HG02884 (cell line): ENCODE measurements at regions not wholly inside any gene's neighbourhood (a gene's known extent, or its start where the extent isn't known, plus 50 kb on each side); places are given as distances from the start of the nearest gene placed in this dataset.

Experiments
- ATAC-seq: cut with Tn5 transposase; IDR thresholded peaks from one replicate; pipeline ENCODE4 v1.9.1; 2021; ENCODE audit warnings: mild to moderate bottlenecking, moderate library complexity; ENCODE audit not compliant: unreplicated experiment

DNA sequence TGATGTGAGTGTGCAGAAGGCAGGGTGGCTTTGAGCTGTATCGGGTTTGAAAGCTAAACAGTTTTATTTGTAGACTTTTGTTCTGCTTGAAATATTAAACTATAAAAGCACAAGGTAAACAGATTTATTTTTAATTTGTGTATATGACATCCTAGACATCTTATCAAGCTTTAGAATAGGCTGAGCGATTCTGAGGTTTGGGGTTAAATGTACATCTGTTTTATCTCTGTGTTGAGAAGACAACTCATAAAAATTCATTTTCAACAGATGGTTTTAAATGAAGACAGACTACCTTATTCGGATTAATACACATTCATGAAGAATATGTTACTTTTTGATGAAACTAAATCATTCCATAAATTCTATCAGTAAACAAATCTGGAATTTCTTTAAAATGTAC is 368.8 kb downstream of the RPRM start:
- no peak for ATAC-seq

DNA sequence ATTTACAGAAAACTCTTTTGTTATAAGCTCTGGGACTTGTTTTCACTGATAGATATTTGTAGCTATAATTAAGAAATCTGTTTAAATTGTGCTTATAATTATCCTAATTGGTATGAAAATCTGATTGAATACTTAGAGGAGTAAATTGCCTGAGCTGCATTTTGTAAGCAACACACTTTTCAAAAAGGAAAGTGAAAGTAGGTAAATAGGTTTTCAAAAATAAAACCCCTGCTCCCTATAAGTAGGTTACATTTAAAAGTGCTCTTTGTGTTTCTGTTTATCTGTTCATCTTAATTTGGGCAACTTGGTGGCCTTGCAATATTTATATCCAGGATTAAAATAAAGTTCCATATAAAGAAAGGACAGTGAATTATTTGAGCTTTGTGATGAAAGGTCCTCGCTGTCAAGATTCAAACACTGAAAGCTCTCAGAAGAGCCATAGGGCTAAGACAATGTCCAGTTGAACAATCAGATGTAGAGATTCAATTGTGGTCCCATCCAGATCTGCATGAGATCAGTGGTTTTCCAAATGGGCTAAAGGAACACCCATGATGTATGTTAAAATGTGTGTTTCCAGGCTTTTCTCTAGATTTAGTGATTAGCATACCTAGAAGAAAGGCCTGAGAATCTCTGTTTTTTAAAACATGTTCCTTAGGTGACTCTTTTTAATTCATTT is 371.6 kb downstream of the RPRM start:
- peak; percentile 44 for ATAC-seq

DNA sequence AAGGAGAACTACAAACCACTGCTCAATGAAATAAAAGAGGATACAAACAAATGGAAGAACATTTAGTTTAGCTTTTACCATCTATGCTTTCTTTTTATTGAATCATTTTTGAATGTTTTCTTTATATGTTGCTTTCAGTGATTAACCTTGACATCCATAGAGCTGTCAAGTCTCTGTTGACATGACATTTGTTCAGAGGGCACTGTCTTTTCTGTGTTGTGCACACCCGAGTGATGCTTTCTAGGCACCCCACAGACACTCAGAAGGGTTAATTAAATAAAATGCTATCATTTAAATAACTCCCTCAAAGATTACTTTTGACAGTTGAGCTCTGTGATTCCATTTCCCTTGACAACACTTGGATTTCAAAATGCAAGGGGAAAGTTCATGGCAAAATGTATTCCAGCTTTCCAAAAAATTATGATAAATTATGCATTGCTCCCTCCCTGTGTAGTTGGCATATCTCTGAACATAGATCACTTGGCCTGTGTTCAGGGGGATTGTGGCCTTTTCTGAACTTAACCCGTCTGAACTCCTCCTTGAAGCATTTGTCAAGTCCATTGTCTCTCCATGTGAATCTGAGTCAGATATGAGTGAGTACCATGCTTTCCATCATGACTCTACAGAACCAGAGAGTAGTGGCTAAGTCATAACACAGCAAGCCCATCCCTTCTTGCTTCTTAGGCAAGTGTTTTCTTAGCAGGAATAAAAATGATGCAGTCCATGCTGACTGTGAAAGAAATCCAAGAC is 372.6 kb downstream of the RPRM start:
- no peak for ATAC-seq

DNA sequence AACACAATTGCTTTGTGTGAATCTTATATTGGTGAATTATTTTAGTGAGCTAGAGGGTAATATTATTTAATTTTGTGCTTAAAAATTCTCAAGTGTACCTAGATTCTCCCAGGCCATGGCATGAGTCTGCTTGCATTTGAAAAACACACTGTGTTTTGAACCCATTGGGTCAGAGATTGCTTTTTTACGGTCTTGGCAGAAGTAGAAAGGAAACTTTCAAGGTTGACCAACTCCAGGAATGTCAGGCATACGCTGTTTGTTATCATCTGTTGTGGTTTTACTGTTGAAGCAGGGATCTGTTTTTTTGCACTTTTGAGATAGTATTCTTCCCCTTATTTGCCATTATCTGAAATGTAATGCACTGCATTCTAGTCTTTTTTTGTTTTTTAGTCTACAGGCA is 377.4 kb downstream of the RPRM start:
- ATAC-seq: no peak

DNA sequence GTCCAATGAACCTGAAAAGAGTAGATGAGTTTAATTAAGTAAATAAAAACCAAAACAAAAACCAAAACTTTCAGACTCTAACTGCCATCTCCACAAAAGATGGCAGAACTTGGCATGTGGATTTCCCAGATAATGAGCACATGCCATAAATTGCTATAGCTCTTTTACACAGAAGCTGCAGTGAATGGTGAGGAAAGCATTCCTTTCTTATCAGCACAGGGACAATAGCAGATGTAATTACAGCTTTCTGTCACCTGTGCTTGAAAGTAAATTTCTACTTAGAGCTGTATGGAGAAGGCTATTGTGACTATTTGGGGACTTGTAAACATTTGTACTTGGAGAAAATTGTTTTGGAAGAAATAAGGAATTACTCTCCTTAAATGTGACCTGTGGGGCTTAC is 378.4 kb downstream of the RPRM start:
- no peak for ATAC-seq

DNA sequence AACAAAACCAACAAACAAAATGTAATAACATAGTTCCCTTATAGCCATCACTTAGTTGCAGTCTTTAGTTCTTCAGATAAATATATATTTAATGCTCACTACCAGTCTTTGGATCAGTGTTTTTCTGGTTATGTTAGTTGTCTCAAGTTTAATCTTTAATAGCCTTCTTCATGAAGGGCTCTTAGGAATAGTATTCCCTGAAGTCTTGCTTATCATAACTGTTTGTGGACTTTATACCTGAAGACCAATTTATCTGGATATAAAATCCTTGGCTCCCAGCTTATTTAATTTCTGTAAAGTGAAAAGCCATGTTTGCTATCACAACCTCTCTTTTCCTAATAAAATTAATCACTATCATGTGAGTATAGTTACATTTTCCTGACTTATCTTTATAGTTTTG is 379.7 kb downstream of the ARL6IP6 start:
- no peak for ATAC-seq

DNA sequence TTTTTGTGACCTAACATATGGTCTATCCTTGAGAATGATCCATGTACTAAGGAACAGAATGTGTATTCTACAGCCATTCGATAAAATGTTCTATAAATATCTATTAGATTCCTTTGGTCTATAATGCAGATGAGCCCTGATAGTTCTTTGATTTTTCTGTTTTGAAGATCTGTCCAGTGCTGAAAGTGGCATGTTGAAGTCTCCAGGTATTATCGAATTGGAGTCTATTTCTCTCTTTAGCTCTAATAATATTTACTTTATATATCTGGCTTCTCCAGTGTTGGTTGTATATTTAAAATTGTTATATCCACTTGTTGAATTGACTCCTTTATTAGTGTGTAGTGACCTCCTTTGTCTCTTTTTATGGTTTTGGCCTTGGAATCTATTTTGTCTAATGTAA is 377.9 kb downstream of the ARL6IP6 start:
- no peak for ATAC-seq

DNA sequence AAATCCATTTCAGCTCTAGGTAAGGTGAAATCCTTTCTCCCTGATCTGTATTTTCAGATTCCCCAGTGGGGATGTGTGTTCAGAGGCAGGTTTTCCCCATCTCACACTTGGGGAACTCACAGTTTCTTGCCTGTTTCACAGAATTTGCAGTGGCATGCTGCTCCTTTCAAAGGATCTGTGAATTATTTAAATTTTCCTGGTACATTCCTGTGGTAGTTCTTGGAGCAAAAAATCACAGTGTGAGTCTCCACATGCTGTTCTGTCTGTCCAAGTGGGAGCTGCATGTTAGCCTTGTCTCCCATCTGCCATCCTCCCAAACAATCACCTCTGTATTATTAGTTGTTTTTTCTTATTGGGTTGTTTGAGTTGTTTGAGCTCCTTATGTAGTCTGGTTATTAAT is 372.9 kb downstream of the ARL6IP6 start:
- no peak for ATAC-seq

DNA sequence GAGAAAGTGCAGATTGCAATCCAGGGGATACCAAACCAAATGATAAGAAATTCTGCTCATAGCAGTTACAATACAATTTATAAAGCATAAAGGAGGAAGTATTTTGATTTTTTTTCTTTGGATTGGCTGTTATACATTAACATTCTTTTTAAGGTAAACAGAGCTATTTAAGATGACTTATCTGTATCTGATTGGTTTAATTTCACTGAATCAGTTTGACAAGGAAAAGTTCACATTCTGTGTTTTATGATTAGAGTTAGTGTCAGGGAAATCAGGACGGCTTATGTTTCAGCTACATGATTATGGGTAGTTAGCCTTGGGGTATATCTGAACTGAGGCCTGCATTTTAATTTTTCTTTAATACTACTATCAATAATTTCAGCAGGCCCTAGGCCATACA is 360.9 kb downstream of the ARL6IP6 start:
- no peak for ATAC-seq

DNA sequence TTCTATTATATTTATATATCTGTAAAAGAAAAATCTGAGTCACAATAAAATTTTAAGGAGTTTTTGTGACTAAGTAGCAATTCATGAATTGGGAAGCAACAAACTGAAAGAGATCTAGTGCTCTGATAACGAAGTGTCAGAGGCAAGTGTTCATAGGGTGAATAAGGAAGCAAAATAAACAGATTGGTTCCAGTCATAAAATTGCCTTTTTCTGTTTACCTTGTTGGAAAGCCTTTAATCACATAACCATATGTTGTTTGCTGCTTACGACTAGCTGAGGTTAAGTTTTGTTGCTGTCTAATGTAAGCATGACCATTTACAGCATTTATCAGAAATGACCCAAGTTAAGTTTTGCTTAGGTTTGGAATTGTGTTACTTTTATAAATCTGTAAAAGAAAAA is 358.9 kb downstream of the ARL6IP6 start:
- no peak for ATAC-seq

DNA sequence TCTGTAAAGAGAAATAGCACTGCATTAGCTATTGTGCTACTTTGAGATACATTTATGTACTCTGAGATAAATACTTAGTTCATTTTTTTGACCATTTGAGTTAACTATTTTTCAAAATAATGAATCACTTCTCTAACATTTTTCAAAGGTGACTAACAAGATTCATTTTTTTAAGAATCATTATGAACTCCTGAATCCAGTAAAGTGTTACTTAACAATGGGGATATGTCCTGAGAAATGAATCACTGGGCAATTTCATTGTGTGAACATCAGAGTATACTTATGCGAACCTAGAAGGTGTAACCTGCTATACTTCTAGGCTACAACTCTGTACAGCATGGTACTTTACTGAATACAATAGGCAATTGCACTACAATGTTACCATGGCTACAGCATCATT is 355.8 kb downstream of the ARL6IP6 start:
- ATAC-seq: no peak

DNA sequence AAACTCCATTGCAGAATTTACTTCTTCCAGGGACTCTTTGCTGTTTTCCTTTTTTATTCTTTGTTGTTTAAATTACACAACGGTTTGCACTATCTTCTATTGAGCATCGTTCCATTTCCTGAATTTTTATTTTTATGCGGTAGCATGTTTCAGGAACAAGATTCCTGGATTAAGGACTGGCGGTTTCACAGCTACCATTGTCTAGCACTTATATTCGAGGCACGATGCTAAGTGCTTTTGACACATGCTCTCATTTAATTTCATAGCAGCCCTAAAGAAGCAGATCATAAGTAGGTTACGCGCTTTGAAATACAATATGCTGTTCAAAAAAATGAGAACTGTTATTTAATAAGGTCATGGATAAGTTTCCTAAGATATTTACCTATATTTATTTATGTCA is 354.4 kb downstream of the ARL6IP6 start:
- ATAC-seq: no peak

DNA sequence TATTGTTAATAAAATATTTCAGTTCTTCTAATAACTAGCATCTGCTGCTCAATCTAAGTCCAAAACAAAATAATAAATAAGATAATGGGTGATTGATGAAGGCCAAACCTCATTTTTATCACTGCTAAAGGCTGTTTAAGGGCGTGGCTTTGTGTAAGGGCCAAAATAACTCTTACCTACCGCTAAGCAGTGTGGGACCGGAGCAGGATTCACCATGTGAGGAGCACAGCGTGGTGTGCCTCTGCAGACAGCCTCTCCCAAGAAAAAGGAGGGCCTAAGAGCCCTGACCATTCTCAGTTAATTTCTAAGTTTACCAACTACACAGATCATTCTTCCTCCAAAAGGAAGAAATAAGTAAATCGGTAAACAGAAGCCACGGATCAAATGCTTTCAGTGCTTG is 353.7 kb downstream of the ARL6IP6 start:
- no peak for ATAC-seq

DNA sequence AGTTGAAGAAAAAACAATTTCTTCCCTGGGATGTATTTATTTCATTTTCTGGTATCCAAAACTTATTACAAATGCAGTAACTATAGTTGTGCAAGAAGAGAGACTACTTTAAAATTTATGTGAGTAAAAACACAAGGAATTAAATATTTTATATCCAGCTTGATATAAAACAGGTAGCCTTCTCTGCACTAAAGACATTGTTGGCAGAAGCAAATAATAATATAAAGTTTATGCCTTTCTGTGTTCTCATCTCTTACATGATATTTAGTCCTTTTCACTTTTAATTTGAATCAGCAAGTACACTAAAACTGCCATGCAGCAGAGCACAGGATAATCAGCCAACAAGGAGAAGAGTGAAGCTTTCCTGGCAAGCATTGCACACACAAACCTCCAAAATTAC is 352.7 kb downstream of the ARL6IP6 start:
- ATAC-seq: no peak

DNA sequence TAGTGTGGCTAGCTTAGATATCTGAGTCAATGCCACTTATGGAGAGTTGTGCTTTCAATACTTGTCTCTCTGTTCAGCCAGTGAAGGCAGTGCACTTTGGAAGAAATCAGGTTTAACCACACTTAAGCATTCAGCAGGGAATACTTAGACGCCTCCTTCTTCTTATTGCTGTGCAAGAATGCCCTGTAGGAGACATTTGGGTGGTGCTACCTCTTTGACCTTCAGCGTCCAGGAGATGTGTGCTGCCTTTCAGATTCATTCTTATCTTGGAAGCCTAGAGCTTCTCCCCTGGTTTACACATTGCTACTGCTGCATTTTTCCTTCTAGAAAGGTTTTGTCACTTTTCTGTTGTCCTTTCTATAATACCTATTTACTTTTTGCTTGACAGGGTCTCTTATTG is 350.5 kb downstream of the ARL6IP6 start:
- no peak for ATAC-seq

DNA sequence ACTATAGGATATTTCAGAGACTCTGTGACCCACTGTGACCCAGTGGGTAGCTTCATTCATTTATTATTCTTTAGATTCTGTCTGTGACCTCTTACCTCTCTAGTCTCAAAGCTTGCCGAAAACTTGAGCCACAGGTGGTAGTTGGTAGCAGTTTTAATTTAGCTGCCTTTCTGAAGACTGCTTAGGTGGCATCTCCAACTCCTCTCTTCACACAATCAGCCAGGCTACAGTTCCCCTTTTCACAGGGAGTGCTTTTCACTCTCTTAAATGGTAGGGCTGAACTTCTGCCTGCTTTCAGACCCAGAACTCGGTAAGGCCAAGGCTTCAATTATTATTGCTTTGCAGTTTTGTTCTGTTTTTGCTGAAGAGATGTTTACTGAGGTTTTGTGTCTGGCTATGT is 349.6 kb downstream of the ARL6IP6 start:
- no peak for ATAC-seq

DNA sequence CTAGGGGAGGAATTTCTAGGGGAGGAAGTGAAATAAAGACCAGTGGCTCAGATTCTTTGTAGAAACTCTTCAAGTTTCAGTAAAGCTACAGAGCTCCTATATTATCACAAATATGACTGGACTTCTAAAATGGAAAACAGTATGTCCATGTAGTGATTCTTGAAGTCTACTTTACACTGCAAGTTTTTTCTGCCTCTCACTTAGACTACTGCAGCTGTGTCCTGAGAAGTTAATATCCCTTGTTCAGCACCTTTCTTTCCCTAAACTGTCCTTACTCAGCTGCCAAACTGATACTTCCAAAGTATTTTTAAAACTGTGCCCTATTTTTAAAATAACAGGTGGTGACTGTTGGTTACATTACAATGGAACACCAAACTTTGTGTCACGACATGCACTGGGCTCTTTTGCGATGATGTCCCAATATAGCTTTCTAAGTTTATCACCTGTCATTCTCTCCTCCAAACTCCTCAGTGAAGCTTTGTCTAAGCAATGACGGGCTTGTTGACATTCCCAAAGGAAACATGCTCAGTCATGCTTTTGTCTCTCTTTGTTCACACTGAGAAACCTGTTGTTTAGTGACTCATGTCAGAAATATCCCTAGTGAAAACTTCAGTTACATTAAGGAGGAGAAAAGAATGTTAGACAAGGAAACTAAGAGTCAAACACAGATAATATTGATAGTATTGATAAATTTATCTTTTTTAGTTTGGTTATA is 341.1 kb downstream of the ARL6IP6 start:
- ATAC-seq: no peak

DNA sequence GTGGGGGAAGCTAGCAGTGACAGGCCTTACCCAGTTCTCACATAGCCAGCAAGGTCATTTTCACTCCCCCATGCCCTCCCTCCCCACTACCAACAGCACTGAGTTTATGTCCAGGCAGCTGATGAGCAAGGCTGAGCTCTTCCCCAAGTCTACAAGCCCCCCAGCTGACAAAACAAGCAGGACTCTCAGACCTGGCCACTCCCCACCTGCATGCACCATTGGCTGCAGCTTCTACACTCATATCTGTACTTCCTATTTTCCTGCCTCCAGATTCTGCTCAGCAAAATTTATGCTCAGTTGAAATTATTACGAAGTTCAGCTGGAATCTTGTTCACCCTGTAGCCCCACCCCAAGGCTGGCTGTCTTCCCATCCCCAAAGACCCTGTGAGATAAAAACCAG is 339.3 kb downstream of the ARL6IP6 start:
- no peak for ATAC-seq

DNA sequence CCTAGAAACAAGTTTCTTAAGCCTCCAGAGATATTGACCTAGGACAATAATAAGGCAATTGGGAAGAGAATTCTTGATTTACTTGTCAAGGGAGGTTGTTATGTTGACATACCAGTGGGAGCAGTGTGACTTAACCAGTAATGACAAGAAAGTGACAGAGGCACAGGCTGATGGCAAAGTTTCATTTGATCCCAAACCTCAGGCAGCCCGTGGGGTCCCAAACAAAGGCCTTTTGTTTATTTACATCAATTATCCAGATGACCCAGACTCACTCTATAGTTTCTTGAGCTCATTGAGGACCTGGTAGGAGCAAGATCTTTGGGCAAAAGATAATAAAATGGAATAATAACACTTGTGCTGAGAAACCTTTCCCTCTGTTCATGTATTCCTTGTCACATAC is 336.8 kb downstream of the ARL6IP6 start:
- no peak for ATAC-seq

DNA sequence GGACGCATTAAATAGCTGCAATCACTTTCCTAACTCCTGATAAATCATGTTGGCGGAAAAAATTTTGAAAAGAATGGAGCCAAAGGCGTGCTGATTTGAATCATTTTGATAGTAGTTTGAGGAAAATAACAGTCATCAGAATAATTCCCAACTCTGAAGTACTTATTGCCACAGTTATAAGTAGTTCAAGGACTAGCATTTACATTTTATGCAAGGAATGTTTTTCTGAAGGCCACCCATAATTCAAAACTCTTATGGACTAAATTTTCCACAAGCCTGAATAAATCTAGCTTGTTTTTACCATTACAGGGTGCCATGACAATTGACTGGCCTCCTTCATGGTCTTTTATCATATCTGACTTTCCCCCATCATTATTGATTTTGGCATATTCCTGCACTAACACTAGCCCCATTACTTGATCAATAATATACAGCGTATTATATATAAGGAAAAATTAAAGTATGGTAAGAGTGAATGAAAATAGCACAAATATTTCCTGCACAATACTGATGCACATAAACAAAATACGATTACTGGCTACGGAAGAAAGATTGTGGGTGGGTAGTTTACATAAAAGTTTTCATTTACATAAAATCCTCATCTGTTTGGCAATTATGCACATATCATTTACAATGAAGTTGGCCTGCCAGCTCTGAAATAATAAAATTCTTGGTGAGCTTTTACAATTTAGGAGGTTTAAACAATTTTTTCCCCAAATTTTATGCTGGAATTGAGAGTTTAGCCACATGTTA is 334.6 kb downstream of the ARL6IP6 start:
- ATAC-seq: no peak

DNA sequence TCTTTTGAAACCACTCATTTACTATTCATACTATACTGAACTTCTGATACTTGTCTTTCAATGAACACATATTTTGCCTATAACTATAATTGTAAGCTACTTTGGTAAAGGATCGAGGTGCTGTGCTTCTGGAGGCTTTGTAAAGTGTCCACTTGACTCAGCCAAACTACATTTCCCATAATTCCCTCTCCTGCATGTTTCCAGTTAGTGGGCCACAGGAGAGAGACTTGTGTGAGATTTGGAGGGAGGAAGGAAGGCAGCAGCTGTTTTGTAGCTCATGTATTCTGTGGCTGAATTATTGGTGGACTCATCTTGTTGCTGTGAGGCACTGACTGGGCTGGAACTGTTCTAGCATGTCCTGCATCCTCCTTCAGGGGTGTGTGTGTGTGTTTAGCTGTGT is 328.8 kb downstream of the ARL6IP6 start:
- no peak for ATAC-seq
